K562 (cell line): ENCODE measurements at regions not wholly inside any gene's neighbourhood (a gene's known extent, or its start where the extent isn't known, plus 50 kb on each side); places are given as distances from the start of the nearest gene placed in this dataset.

ENCODE experiments used
- ATAC-seq: fragments of 200-7000 bp; cut with Tn5 transposase; 3 replicates; pipeline ENCODE4 v1.9.1; 2020; ENCODE audit warnings: moderate library complexity
- BruUV-seq: library from RNA; stranded (reverse); fragments of 400-500 nt; replicated peaks from 2 replicates; lab custom pipeline; 2021; lab: Mats Ljungman, UMichigan
- CTCF ChIA-PET: fragments of 300-600 bp; formaldehyde crosslinking; extraction: SDS; loops from one replicate; lab custom pipeline; 2021; ENCODE audit warnings: low intra/inter-chr PET ratio; lab: Yijun Ruan, JAX
- POLR2A ChIA-PET: fragments of 300-600, 350-650 bp; sonication (Branson Sonifier 250); formaldehyde crosslinking; extraction: SDS; loops from one replicate; lab custom pipeline; 2021; ENCODE audit warnings: antibody characterized with exemption, inconsistent platforms; lab: Yijun Ruan, JAX
- DNase-seq, 4 experiments: peaks; one replicate each; pipeline versions ENCODE4 v3.0.0 to v3.0.0-alpha.2; 2011 to 2018; ENCODE audit warnings: low spot score in 3 of 4, mixed read lengths in 3 of 4; ENCODE audit errors: extremely low read depth in 1 of 4
- FAIRE-seq: peaks from 2 replicates; lab custom pipeline; 2011; peaks lifted over from hg19 to GRCh38; lab: Jason Lieb, UNC
- H2AFZ ChIP-seq: 2 replicates; pipeline ENCODE4 v1.6.0; 2011; ENCODE audit warnings: low read depth, low read length, control low read depth, inconsistent platforms
- H3K27ac ChIP-seq: fragments of 200-600 bp; 3 replicates; pipeline ENCODE4 v1.8.0; 2011; ENCODE audit warnings: low read depth, mild to moderate bottlenecking, control low read depth, inconsistent platforms, low read length, moderate library complexity, mixed read lengths; ENCODE audit errors: extremely low read depth
- H3K27me3 ChIP-seq, 2 experiments: fragments of 300-600 bp in 1 of 2; 2 replicates in 1 of 2; 3 replicates in 1 of 2; pipeline versions ENCODE4 v1.6.0 to v1.8.0; 2011; ENCODE audit warnings: inconsistent platforms in 2 of 2, low read length in 2 of 2, mild to moderate bottlenecking in 1 of 2, mixed read lengths in 1 of 2, moderate library complexity in 1 of 2; ENCODE audit not compliant: control insufficient read depth in 2 of 2, insufficient read depth in 2 of 2
- H3K36me3 ChIP-seq: fragments of 300-600 bp; 3 replicates; pipeline ENCODE4 v1.8.0; 2011; ENCODE audit warnings: mild to moderate bottlenecking, low read length, inconsistent platforms; ENCODE audit not compliant: control insufficient read depth, insufficient read depth
- H3K4me1 ChIP-seq, 2 experiments: fragments of 200-600 bp in 1 of 2; replicated peaks in 1 of 2; 2 replicates in 1 of 2; 3 replicates in 1 of 2; pipeline versions ENCODE4 v1.5.1 to v1.8.0; 2011; ENCODE audit warnings: inconsistent platforms in 2 of 2, low read length in 2 of 2, mild to moderate bottlenecking in 1 of 2, mixed read lengths in 1 of 2, moderate library complexity in 1 of 2; ENCODE audit not compliant: control insufficient read depth in 2 of 2, insufficient read depth in 2 of 2
- H3K4me2 ChIP-seq: 2 replicates; pipeline ENCODE4 v1.6.1; 2011; ENCODE audit warnings: low read length, control low read depth, inconsistent platforms, mixed read lengths; ENCODE audit not compliant: insufficient read depth
- H3K4me3 ChIP-seq: fragments of 200-600 bp; sonication (generic), shearing (Covaris generic); 2 replicates; pipeline ENCODE4 v1.5.1; 2016; ENCODE audit warnings: control low read depth, inconsistent platforms
- H3K79me2 ChIP-seq: fragments of 200-600 bp; 3 replicates; pipeline ENCODE4 v1.8.0; 2011; ENCODE audit warnings: low read length, inconsistent platforms; ENCODE audit not compliant: control insufficient read depth, insufficient read depth
- H3K9ac ChIP-seq, 2 experiments: 2 replicates each; pipeline versions ENCODE4 v1.6.0 to v1.6.1; 2011; ENCODE audit warnings: low read depth in 2 of 2, low read length in 2 of 2, control low read depth in 1 of 2, inconsistent platforms in 1 of 2, mild to moderate bottlenecking in 1 of 2, mixed read lengths in 1 of 2; ENCODE audit not compliant: insufficient read depth in 1 of 2
- H3K9me1 ChIP-seq: one replicate; pipeline ENCODE4 v1.6.0; 2011; ENCODE audit warnings: inconsistent platforms, mild to moderate bottlenecking, low read length, moderate library complexity; ENCODE audit not compliant: control insufficient read depth, insufficient read depth
- H3K9me3 ChIP-seq: replicated peaks from 2 replicates; pipeline ENCODE4 v1.5.1; 2011; ENCODE audit warnings: low read depth, low read length, inconsistent platforms; ENCODE audit not compliant: control insufficient read depth, insufficient read depth
- H4K20me1 ChIP-seq: replicated peaks from 2 replicates; pipeline ENCODE4 v1.6.1; 2011; ENCODE audit warnings: low read length, inconsistent platforms, mixed read lengths; ENCODE audit not compliant: control insufficient read depth, insufficient read depth
- ATF4 ChIP-seq: fragments of 450-650 bp; formaldehyde crosslinking; IDR thresholded peaks from 2 replicates; pipeline ENCODE4 v1.4.0; 2022; ENCODE audit warnings: mild to moderate bottlenecking, moderate library complexity
- ATF7 ChIP-seq: fragments of 450-650 bp; IDR thresholded peaks from 2 replicates; pipeline ENCODE4 v1.7.1; 2014; ENCODE audit warnings: mild to moderate bottlenecking, moderate library complexity
- FOXO4 ChIP-seq: fragments of 450-650 bp; formaldehyde crosslinking; IDR thresholded peaks from 2 replicates; pipeline ENCODE4 v1.4.0; 2020; ENCODE audit warnings: mild to moderate bottlenecking, moderate library complexity
- POLR2B ChIP-seq: fragments of 450-650 bp; IDR thresholded peaks from 2 replicates; pipeline ENCODE4 v1.6.1; 2018; ENCODE audit warnings: low read depth; ENCODE audit not compliant: partially characterized antibody
- PTTG1 ChIP-seq: fragments of 450-650 bp; IDR thresholded peaks from 2 replicates; pipeline ENCODE4 v1.6.1; 2016; ENCODE audit warnings: low read depth, mild to moderate bottlenecking, missing genetic modification characterization, missing compliant biosample characterization
- RBM34 ChIP-seq: fragments of 200-400 bp; formaldehyde crosslinking; IDR thresholded peaks from 2 replicates; pipeline ENCODE4 v1.6.1; 2018; ENCODE audit warnings: low read length, borderline replicate concordance; ENCODE audit not compliant: insufficient read depth
- in situ Hi-C: fragments of 300-500 bp; cut with MboI; formaldehyde crosslinking; loops from 4 replicates; pipeline ENCODE4 v1.15.0; 2018; ENCODE audit warnings: inconsistent platforms, mixed read lengths
- intact Hi-C: fragments of 100-400 bp; cut with micrococcal nuclease; formaldehyde crosslinking; loops from 2 replicates; pipeline ENCODE4 v1.14.2; 2022

- H3K4me3 ChIP-seq = no peak overlapping the region
- H3K9me3 ChIP-seq = no peaks in the 10 kb centered on the region
- no peak overlapping the region for H3K4me2 ChIP-seq
- no peaks in the 10 kb centered on the region for H4K20me1 ChIP-seq
- TF ChIP-seq PTTG1 (no peak), FOXO4 (CRISPR knock-in tag) (no peak), ATF4 (CRISPR knock-in tag) (no peak), RBM34 (no peak), ATF7 (no peak), POLR2B (no peak)
- H3K9ac ChIP-seq = no peak overlapping the region
- FAIRE-seq = no peak
- BruUV-seq = no TSS peak
- H3K79me2 ChIP-seq = no peaks in the 10 kb centered on the region
- in situ Hi-C loops (no loop called here), intact Hi-C loops (no loop called here)
- H3K36me3 ChIP-seq = no peaks in the 10 kb centered on the region
- POLR2A ChIA-PET = interaction anchor here (0.7 kb wide), 2 partner anchors 22 to 204 kb away, joined by 3 read pairs; no protein-coding TSS in a partner anchor
- CTCF ChIA-PET = no interaction called here
- peaks cover 9 to 18% of the 10 kb centered on the region in 2 experiments; a peak in 2 of 5 replicates for H3K27me3 ChIP-seq
- no peaks in the 10 kb centered on the region for H3K4me1 ChIP-seq
- no peak overlapping the region for H2AFZ ChIP-seq
- no peaks in the 10 kb centered on the region for H3K9me1 ChIP-seq
- no peak for DNase-seq
- no peak overlapping the region for H3K27ac ChIP-seq
- ATAC-seq = no peak
These were observed 265.8 kb downstream of the MED10 start for GRCh38 chr5:6112538-6112937.
